DMS153 (cell line): ENCODE measurements at regions not wholly inside any gene's neighbourhood (a gene's known extent, or its start where the extent isn't known, plus 50 kb on each side); places are given as distances from the start of the nearest gene placed in this dataset.
"Not testable (repeated sequence)": the region's sequence is repeated elsewhere in the genome, so short reads cannot be mapped to it uniquely, and the experiment has no call there.

Experiments used
- DNase-seq: peaks from one replicate; lab custom pipeline; 2025; lab: John Stamatoyannopoulos, UW

DNA sequence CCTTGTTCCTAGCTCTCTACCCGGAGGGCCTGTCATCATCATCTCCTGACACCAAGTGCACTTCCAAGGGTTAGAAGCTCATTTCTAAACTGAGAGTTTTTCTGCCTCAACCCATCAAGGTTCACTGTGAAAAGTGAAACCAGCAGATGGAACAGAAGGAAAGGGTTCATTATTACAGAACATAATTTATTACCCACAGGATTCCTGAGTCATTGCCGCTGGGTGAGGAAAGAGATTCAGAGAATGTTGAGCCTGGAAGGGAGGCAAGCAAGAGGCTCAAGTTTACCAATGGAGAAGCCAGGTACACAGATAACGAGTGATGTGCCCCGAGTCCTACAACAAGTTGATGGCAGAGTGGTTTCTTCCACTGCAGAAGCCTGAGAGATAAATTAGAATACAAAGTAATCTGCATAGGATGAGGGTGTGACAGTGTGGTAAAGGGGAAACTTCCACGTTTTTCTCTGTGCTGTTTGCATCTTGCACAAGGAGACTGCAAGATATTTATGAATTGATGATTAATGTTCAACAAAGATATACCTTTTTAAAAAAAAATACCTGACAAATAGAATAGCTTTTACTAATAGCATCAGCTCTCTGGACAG is 80.5 kb upstream of the SETMAR start:
- DNase-seq, result no peak

DNA sequence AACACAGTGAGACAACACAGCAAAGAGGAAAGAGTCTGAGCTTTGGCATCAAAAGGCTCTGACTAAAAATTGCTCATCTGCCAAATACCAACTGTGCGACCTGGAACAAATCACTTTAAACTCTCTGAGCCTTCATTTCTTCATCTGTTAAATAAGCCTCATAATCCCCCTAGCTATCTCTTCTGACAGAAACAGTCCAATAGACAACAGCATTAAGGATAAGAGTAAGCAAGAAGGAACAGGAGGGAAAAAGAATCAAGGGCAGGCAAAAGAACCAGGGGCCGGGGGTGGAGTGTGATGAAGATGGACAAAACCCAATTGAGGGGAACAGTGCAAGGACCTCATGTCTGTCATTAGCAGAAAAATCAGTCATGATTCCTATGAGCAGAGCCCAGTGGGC is 79.4 kb upstream of the SETMAR start:
- no peak for DNase-seq

DNA sequence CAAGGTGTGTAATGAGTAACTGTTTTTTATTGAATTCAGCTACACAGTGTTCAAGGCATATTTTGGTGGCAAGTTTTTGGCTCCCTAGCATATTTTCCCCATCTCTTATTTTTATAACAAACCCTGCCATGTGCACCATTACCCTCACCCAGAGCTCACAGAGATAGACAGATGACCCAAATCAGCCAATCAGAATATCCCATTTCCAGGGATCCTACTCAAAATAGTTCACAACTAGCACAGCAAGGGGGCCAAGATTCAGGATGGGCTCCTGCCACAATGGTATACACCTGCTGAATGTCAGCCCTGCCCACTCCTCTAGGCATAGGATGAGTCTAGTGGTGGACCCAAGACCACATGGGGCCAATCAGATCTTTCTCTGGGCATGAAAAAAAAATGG is 78.8 kb upstream of the SETMAR start:
- DNase-seq, result no peak

- DNase-seq, result no peak
Measured at GRCh38 chr3:4225005-4225471, 78.1 kb upstream of the SETMAR start.

DNA sequence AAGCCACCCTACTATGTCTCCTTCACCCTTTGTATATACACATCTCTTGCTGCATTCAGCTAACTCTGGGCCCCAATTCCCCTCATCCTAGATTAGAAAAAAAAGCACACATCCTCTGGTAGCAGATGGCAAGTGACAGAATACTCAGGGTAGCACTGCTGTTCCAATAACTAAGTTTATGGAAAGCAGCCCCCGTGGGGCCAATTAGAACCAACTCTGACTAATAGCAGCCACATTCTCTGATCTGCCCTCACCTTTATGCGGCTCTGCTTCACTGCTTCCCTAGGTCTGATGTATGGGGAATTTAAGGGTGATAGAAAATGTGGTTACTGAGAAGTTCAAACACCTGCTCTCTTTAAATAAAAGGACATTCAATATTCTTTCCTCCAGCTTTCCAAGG is 74.9 kb upstream of the SETMAR start:
- DNase-seq, result no peak

- DNase-seq, result no peak
Measured at GRCh38 chr3:4231041-4231440, 72.1 kb upstream of the SETMAR start.

- no peak for DNase-seq
Measured at GRCh38 chr3:4232798-4233197, 70.4 kb upstream of the SETMAR start.

DNA sequence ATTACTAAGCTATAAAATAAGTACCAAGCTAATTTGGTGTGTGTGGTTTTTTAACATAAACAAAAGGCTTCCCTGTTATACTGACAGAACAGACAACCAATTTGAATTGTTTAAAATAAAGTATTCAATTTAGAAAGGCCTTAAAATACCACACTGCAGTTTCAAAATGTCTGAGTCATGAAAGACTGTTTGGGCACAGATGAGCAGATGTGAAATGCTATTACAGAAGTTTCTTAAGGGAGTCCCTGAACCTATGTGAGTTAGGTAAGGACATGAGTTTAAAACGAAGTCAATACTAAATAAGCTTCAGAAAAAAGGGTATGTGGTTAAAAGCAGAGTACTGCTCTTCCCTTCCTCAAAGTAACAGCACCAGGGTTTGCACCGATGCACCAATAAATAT is 69.7 kb upstream of the SETMAR start:
- no peak for DNase-seq

- DNase-seq, result no peak
Measured at GRCh38 chr3:4234889-4235288, 68.3 kb upstream of the SETMAR start.

GRCh38 chr3:4235690-4236089 is 67.5 kb upstream of the SETMAR start:
- DNase-seq, result no peak

- DNase-seq, result no peak
Measured at GRCh38 chr3:4241595-4242170, 61.5 kb upstream of the SETMAR start.

DNA sequence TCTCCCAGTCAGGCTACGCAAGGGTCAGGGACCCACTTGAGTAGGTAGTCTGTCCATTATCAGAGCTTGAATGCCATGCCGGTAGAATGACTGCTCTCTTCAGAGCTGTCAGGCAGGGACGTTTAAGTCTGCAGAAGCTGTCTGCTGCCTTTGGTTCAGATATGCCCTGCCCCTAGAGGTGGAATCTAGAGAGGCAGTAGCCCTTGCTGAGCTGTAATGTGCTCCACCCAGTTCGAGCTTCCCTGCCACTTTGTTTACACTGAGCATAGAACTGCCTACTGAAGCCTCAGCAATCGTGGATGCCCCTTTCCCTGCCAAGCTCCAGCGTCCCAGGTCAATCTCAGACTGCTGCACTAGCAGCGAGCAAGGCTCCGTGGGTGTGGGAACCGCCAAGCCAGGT is 57.5 kb upstream of the SETMAR start:
- DNase-seq, result no peak

DNA sequence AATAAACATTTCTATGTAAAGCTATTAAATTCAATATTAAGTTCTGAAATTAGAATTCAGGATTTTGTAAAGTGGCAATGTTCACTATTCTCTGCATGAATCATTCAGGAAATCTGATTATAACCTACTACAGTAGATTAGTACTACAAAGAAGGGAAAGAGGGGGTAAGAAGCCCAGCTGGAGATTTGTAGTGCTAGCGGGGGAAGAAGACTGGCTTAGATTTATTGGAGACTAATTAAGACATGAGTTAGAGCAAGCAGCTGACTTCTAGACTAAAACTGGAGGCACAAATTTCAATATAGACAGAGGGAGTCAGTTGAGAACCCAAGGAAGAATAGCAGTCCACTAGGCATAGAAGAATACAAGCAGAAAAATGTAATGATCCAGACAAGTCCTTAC is 55.8 kb upstream of the SETMAR start:
- no peak for DNase-seq

GRCh38 chr3:4250064-4250463 is 53.1 kb upstream of the SETMAR start:
- no peak for DNase-seq

GRCh38 chr3:4251412-4251811 is 51.8 kb upstream of the SETMAR start:
- no peak for DNase-seq

GRCh38 chr3:4253072-4253832 is 49.9 kb upstream of the SETMAR start:
- DNase-seq, result not testable (repeated sequence)
